Left lung (tissue), 4 donors: ENCODE measurements at regions not wholly inside any gene's neighbourhood (a gene's known extent, or its start where the extent isn't known, plus 50 kb on each side); places are given as distances from the start of the nearest gene placed in this dataset.

Experiments used
- ATAC-seq: fragments of 200-7000 bp; cut with Tn5 transposase; one replicate; pipeline ENCODE4 v1.9.1; 2020; ENCODE audit warnings: moderate library complexity
- DNase-seq, 4 donors: peaks; one replicate each; pipeline ENCODE4 v3.0.0-alpha.2; 2013 to 2020
- H3K27ac ChIP-seq, 2 donors: fragments of 200-600 bp; sonication (generic) in 1 of 2; one replicate each; pipeline versions ENCODE4 v1.5.0 to v1.8.0; 2020 to 2021
- H3K27me3 ChIP-seq, 2 donors: fragments of 200-600 bp; sonication (generic) in 1 of 2; one replicate each; pipeline versions ENCODE4 v1.5.0 to v1.8.0; 2020 to 2021
- H3K36me3 ChIP-seq, 2 donors: fragments of 200-600 bp; sonication (generic) in 1 of 2; one replicate each; pipeline versions ENCODE4 v1.5.0 to v1.8.0; 2020 to 2021
- H3K4me1 ChIP-seq, 2 donors: fragments of 200-600 bp; one replicate each; pipeline ENCODE4 v1.8.0; 2021
- H3K4me3 ChIP-seq, 2 donors: fragments of 200-600 bp; sonication (generic) in 1 of 2; one replicate each; pipeline versions ENCODE4 v1.5.0 to v1.8.0; 2020 to 2021; ENCODE audit warnings: mild to moderate bottlenecking in 1 of 2
- H3K9me3 ChIP-seq, 2 donors: fragments of 200-600 bp; sonication (generic) in 1 of 2; one replicate each; pipeline versions ENCODE4 v1.5.0 to v1.8.0; 2020 to 2021
- CTCF ChIP-seq, 2 donors: fragments of 200-600 bp; sonication (generic) in 1 of 2; IDR thresholded peaks; one replicate each; pipeline versions ENCODE4 v1.5.0 to v1.8.0; 2021; ENCODE audit warnings: antibody characterized with exemption in 2 of 2
- intact Hi-C, 2 donors: fragments of 100-400 bp; cut with DNase I; formaldehyde crosslinking; loops; one replicate each; pipeline versions ENCODE4 v1.11.2 to v1.14.2; 2022
- donor health status: DM: no; HTN: yes; CAD: no.
- donor health status: DM: no; HTN: no; CAD: no.

- Histone ChIP-seq H3K27ac (no peak overlapping the region), H3K4me3 (no peak overlapping the region), H3K4me1 (no peaks in the 10 kb centered on the region), H3K27me3 (peaks cover 0 to 14% of the 10 kb centered on the region in 2 donors), H3K9me3 (no peaks in the 10 kb centered on the region), H3K36me3 (no peaks in the 10 kb centered on the region)
- intact Hi-C loops: no loop called here
- DNase-seq (no peak), ATAC-seq (no peak)
- no peak for TF ChIP-seq CTCF (IDR thresholded peaks at IDR 0.05)
Observed at GRCh38 chr1:30537279-30537678, 186.1 kb downstream of the MATN1 start.

GRCh38 chr1:30536530-30536929, 186.9 kb downstream of the MATN1 start:
- intact Hi-C loops: no loop called here
- Histone ChIP-seq H3K4me3 (no peak overlapping the region), H3K9me3 (no peaks in the 10 kb centered on the region), H3K4me1 (no peaks in the 10 kb centered on the region), H3K36me3 (no peaks in the 10 kb centered on the region), H3K27ac (no peak overlapping the region), H3K27me3 (peaks cover 0 to 14% of the 10 kb centered on the region in 2 donors)
- DNase-seq (no peak), ATAC-seq (no peak)
- TF ChIP-seq CTCF (IDR thresholded peaks at IDR 0.05): no peak

GRCh38 chr1:30535595-30536325, 187.6 kb downstream of the MATN1 start:
- Histone ChIP-seq H3K4me3 (no peak overlapping the region), H3K4me1 (no peaks in the 10 kb centered on the region), H3K36me3 (no peaks in the 10 kb centered on the region), H3K27ac (no peak overlapping the region), H3K27me3 (peaks cover 0 to 14% of the 10 kb centered on the region in 2 donors), H3K9me3 (no peaks in the 10 kb centered on the region)
- DNase-seq (no peak), ATAC-seq (no peak)
- intact Hi-C loops: no loop called here
- TF ChIP-seq CTCF (IDR thresholded peaks at IDR 0.05): no peak

- DNase-seq: no peak
- H3K36me3 ChIP-seq: no peaks in the 10 kb centered on the region
- TF ChIP-seq CTCF (IDR thresholded peaks at IDR 0.05): no peak
- intact Hi-C loops: no loop called here
- H3K27me3 ChIP-seq: peaks cover 0 to 14% of the 10 kb centered on the region in 2 donors
- H3K27ac ChIP-seq: no peak overlapping the region
- H3K9me3 ChIP-seq: no peaks in the 10 kb centered on the region
- H3K4me1 ChIP-seq: no peaks in the 10 kb centered on the region
- H3K4me3 ChIP-seq: no peak overlapping the region
- ATAC-seq: no peak
Observed at GRCh38 chr1:30534551-30534940, 188.8 kb downstream of the MATN1 start.

GRCh38 chr1:30533796-30534550, 189.4 kb downstream of the MATN1 start:
- no peaks in the 10 kb centered on the region for H3K36me3 ChIP-seq
- DNase-seq (no peak), ATAC-seq (no peak)
- no peak overlapping the region for H3K27ac ChIP-seq
- intact Hi-C loops: no loop called here
- no peaks in the 10 kb centered on the region for H3K4me1 ChIP-seq
- no peak for TF ChIP-seq CTCF (IDR thresholded peaks at IDR 0.05)
- H3K9me3 ChIP-seq: no peaks in the 10 kb centered on the region
- H3K4me3 ChIP-seq: no peak overlapping the region
- peaks cover 0 to 14% of the 10 kb centered on the region in 2 donors for H3K27me3 ChIP-seq
